Amniotic stem cell (primary cell): ENCODE measurements at regions not wholly inside any gene's neighbourhood (a gene's known extent, or its start where the extent isn't known, plus 50 kb on each side); places are given as distances from the start of the nearest gene placed in this dataset.
A peak's percentile ranks its signal among the peaks of the same experiment; 100 is the strongest.
"Not testable (repeated sequence)": the region's sequence is repeated elsewhere in the genome, so short reads cannot be mapped to it uniquely, and the experiment has no call there.

ENCODE experiments used
- DNase-seq: peaks from one replicate; lab custom pipeline; 2025; lab: John Stamatoyannopoulos, UW

GRCh38 chr12:19909418-19909817 is 458.9 kb upstream of the PDE3A start:
- no peak for DNase-seq

GRCh38 chr12:19910681-19911080 is 457.7 kb upstream of the PDE3A start:
- no peak for DNase-seq

GRCh38 chr12:19912991-19913390 is 455.3 kb upstream of the PDE3A start:
- DNase-seq = no peak

GRCh38 chr12:19915392-19916195 is 452.7 kb upstream of the PDE3A start:
- DNase-seq = peak; percentile 32

GRCh38 chr12:19916196-19916753 is 452.1 kb upstream of the PDE3A start:
- DNase-seq = no peak

- DNase-seq = no peak
These were observed 451.4 kb upstream of the PDE3A start for GRCh38 chr12:19916974-19917373.

- not testable (repeated sequence) for DNase-seq
These were observed 446.6 kb upstream of the PDE3A start for GRCh38 chr12:19921716-19922115.

GRCh38 chr12:19922717-19923116 is 445.6 kb upstream of the PDE3A start:
- no peak for DNase-seq

- no peak for DNase-seq
These were observed 444.0 kb upstream of the PDE3A start for GRCh38 chr12:19924360-19924759.

- DNase-seq = no peak
These were observed 442.5 kb upstream of the PDE3A start for GRCh38 chr12:19925841-19926240.

- no peak for DNase-seq
These were observed 442.1 kb upstream of the PDE3A start for GRCh38 chr12:19926266-19926665.

- no peak for DNase-seq
These were observed 440.7 kb upstream of the PDE3A start for GRCh38 chr12:19927661-19928060.

- no peak for DNase-seq
These were observed 435.9 kb upstream of the PDE3A start for GRCh38 chr12:19932413-19932812.

- DNase-seq = no peak
These were observed 434.4 kb upstream of the PDE3A start for GRCh38 chr12:19933924-19934323.

- no peak for DNase-seq
These were observed 431.2 kb upstream of the PDE3A start for GRCh38 chr12:19937161-19937560.

- DNase-seq = no peak
These were observed 430.3 kb upstream of the PDE3A start for GRCh38 chr12:19938031-19938430.

GRCh38 chr12:19938491-19938890 is 429.8 kb upstream of the PDE3A start:
- DNase-seq = no peak

- no peak for DNase-seq
These were observed 428.1 kb upstream of the PDE3A start for GRCh38 chr12:19940267-19940666.

- no peak for DNase-seq
These were observed 427.2 kb upstream of the PDE3A start for GRCh38 chr12:19941096-19941495.

GRCh38 chr12:19945559-19946435 is 422.5 kb upstream of the PDE3A start:
- DNase-seq = peak; percentile 7

- peak; percentile 81 for DNase-seq
These were observed 421.8 kb upstream of the PDE3A start for GRCh38 chr12:19946550-19946949.

GRCh38 chr12:19947344-19947743 is 421.0 kb upstream of the PDE3A start:
- DNase-seq = no peak

- DNase-seq = no peak
These were observed 416.7 kb upstream of the PDE3A start for GRCh38 chr12:19951664-19952063.
